SK-N-SH (cell line): ENCODE measurements at regions not wholly inside any gene's neighbourhood (a gene's known extent, or its start where the extent isn't known, plus 50 kb on each side); places are given as distances from the start of the nearest gene placed in this dataset.

Experiments used
- CTCF ChIP-seq: fragments of 200-600 bp; sonication (generic); IDR thresholded peaks from 2 replicates; pipeline ENCODE4 v1.6.1; 2017; ENCODE audit warnings: antibody characterized with exemption, mild to moderate bottlenecking, moderate library complexity
- ELF1 ChIP-seq: IDR thresholded peaks from 2 replicates; pipeline ENCODE4 v1.4.0; 2012
- EP300 ChIP-seq, 2 experiments: IDR thresholded peaks; 2 replicates each; pipeline versions ENCODE4 v1.4.0 to v1.6.1; 2012; ENCODE audit warnings: borderline replicate concordance in 1 of 2, low read depth in 1 of 2, low read length in 1 of 2
- FOXM1 ChIP-seq: IDR thresholded peaks from 2 replicates; pipeline ENCODE4 v1.4.0; 2012; ENCODE audit warnings: low read depth, mild to moderate bottlenecking
- GATA2 ChIP-seq: sonication (generic); formaldehyde crosslinking; IDR thresholded peaks from 2 replicates; pipeline ENCODE4 v1.5.0; 2020; ENCODE audit warnings: mild to moderate bottlenecking, missing genetic modification reagents
- PBX3 ChIP-seq: IDR thresholded peaks from 2 replicates; pipeline ENCODE4; 2012
- POLR2AphosphoS5 ChIP-seq: IDR thresholded peaks from 2 replicates; pipeline ENCODE4 v1.6.1; 2012; ENCODE audit warnings: low read depth, low read length
- RAD21 ChIP-seq: IDR thresholded peaks from 2 replicates; pipeline ENCODE4 v1.6.1; 2012; ENCODE audit warnings: mild to moderate bottlenecking, low read length
- TEAD4 ChIP-seq: IDR thresholded peaks from 2 replicates; pipeline ENCODE4 v1.4.0; 2012; ENCODE audit warnings: mild to moderate bottlenecking, borderline replicate concordance; ENCODE audit not compliant: insufficient read depth
- USF2 ChIP-seq: fragments of 150-350 bp; IDR thresholded peaks from 2 replicates; pipeline ENCODE4 v1.6.1; 2017; ENCODE audit warnings: antibody characterized with exemption, low read length, low read depth, borderline replicate concordance
- YY1 ChIP-seq: IDR thresholded peaks from 2 replicates; pipeline ENCODE4 v1.4.0; 2012; ENCODE audit warnings: low read depth, mild to moderate bottlenecking

GRCh38 chr6:163963205-163964120, 548.9 kb downstream of the QKI start:
- no peak for TF ChIP-seq USF2
- TF ChIP-seq CTCF = no peak
- no peak for TF ChIP-seq FOXM1
- TF ChIP-seq ELF1 = no peak
- TF ChIP-seq GATA2 (CRISPR knock-in tag) = no peak
- TF ChIP-seq RAD21 = no peak
- no peak for TF ChIP-seq EP300 (IDR thresholded peaks at IDR 0.05; ENCODE audit: borderline replicate concordance in 1 of 2, low read depth in 1 of 2, low read length in 1 of 2)
- no peak for TF ChIP-seq TEAD4
- no peak for TF ChIP-seq PBX3
- TF ChIP-seq YY1 = no peak
- no peak for TF ChIP-seq POLR2AphosphoS5
